Endodermal cell (in vitro differentiated cells): ENCODE measurements at regions not wholly inside any gene's neighbourhood (a gene's known extent, or its start where the extent isn't known, plus 50 kb on each side); places are given as distances from the start of the nearest gene placed in this dataset.
"Not testable (repeated sequence)": the region's sequence is repeated elsewhere in the genome, so short reads cannot be mapped to it uniquely, and the experiment has no call there.

ENCODE experiments used
- DNase-seq: peaks from one replicate; pipeline ENCODE4 v3.0.0-alpha.2; 2017
- H3K27ac ChIP-seq: 2 replicates; pipeline ENCODE4 v1.5.1; 2013; ENCODE audit warnings: mild to moderate bottlenecking, low read depth, low read length, moderate library complexity
- H3K27me3 ChIP-seq: 2 replicates; pipeline ENCODE4 v1.6.1; 2013; ENCODE audit warnings: mild to moderate bottlenecking, low read length, moderate library complexity; ENCODE audit not compliant: insufficient read depth, control insufficient read depth, poor library complexity, severe bottlenecking
- H3K36me3 ChIP-seq: 2 replicates; pipeline ENCODE4 v1.7.0; 2013; ENCODE audit warnings: mild to moderate bottlenecking, low read length, moderate library complexity; ENCODE audit not compliant: control insufficient read depth, insufficient read depth
- H3K4me1 ChIP-seq: one replicate; pipeline ENCODE4 v1.7.0; 2013; ENCODE audit warnings: low read length; ENCODE audit not compliant: control insufficient read depth, insufficient read depth
- H3K4me3 ChIP-seq: 2 replicates; pipeline ENCODE4 v1.5.1; 2013; ENCODE audit warnings: mild to moderate bottlenecking, low read length, moderate library complexity
- H3K9ac ChIP-seq: 2 replicates; pipeline ENCODE4 v1.6.1; 2013; ENCODE audit warnings: mild to moderate bottlenecking, low read length, moderate library complexity; ENCODE audit not compliant: poor library complexity, severe bottlenecking; ENCODE audit errors: extremely low read depth
- H3K9me3 ChIP-seq: 2 replicates; pipeline ENCODE4 v1.6.1; 2013; ENCODE audit warnings: mild to moderate bottlenecking, low read length, moderate library complexity; ENCODE audit not compliant: control insufficient read depth
- H3K27ac Mint-ChIP-seq: 2 replicates; pipeline ENCODE4 v1.8.0; 2020; ENCODE audit warnings: mixed read lengths
- H3K27me3 Mint-ChIP-seq: 2 replicates; pipeline ENCODE4 v1.8.0; 2021; ENCODE audit warnings: mild to moderate bottlenecking, mixed read lengths; ENCODE audit not compliant: insufficient read depth
- H3K36me3 Mint-ChIP-seq: 2 replicates; pipeline ENCODE4 v1.8.0; 2020; ENCODE audit warnings: low read depth, mixed read lengths
- H3K4me1 Mint-ChIP-seq: 2 replicates; pipeline ENCODE4 v1.8.0; 2020; ENCODE audit warnings: mixed read lengths
- H3K4me3 Mint-ChIP-seq: 2 replicates; pipeline ENCODE4 v1.8.0; 2020; ENCODE audit warnings: mild to moderate bottlenecking, moderate library complexity, mixed read lengths
- H3K9me3 Mint-ChIP-seq: 2 replicates; pipeline ENCODE4 v1.8.0; 2020; ENCODE audit warnings: mild to moderate bottlenecking, mixed read lengths
- WGBS, 2 experiments: methylation state at CpG; one replicate each; pipeline versions ENCODE4 v1.1.5 to v1.1.7; 2013; ENCODE audit warnings: missing lambda C conversion rate in 2 of 2, mixed read lengths in 1 of 2; ENCODE audit not compliant: insufficient coverage in 1 of 2, insufficient read length in 1 of 2; 5-methylcytosine and 5-hydroxymethylcytosine counted together
- TF ChIP-seq, protein P1 (sequence below): fragments of 200-600 bp; sonication (generic); conservative IDR thresholded peaks from 2 replicates; pipeline ENCODE4 v1.5.0; 2021; ENCODE audit warnings: antibody characterized with exemption, mild to moderate bottlenecking

DNA sequence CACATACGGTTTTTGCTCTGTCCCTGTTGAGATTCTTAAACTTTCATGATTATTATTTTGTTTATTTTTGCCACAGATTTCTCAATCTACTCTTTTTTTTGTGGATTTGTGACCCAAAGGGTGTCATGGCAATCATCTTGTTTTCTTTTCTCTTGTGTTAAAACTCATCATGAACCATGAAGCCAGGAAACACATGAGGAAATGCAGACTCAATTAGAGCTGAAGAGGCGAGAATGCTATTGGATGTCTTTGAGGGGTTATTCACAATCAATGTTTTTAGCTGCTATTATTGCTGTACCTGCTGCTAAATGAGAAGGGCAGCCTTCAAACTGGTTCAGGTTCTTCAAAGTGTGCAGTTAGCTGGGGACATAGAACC is 99.5 kb upstream of the MMADHC start:
- Histone ChIP-seq H3K27ac (no peak overlapping the region), H3K9me3 (peaks cover 4% of the 10 kb centered on the region), H3K9ac (no peak overlapping the region), H3K27me3 (no peaks in the 10 kb centered on the region), H3K4me3 (no peak overlapping the region), H3K4me1 (no peaks in the 10 kb centered on the region), H3K36me3 (no peaks in the 10 kb centered on the region)
- TF ChIP-seq, protein P1, sequence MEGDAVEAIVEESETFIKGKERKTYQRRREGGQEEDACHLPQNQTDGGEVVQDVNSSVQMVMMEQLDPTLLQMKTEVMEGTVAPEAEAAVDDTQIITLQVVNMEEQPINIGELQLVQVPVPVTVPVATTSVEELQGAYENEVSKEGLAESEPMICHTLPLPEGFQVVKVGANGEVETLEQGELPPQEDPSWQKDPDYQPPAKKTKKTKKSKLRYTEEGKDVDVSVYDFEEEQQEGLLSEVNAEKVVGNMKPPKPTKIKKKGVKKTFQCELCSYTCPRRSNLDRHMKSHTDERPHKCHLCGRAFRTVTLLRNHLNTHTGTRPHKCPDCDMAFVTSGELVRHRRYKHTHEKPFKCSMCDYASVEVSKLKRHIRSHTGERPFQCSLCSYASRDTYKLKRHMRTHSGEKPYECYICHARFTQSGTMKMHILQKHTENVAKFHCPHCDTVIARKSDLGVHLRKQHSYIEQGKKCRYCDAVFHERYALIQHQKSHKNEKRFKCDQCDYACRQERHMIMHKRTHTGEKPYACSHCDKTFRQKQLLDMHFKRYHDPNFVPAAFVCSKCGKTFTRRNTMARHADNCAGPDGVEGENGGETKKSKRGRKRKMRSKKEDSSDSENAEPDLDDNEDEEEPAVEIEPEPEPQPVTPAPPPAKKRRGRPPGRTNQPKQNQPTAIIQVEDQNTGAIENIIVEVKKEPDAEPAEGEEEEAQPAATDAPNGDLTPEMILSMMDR, result no peak
- Mint-ChIP-seq H3K27me3 (no peaks in the 10 kb centered on the region), H3K4me1 (no peaks in the 10 kb centered on the region), H3K27ac (no peak overlapping the region), H3K36me3 (no peaks in the 10 kb centered on the region), H3K4me3 (no peak overlapping the region), H3K9me3 (no peaks in the 10 kb centered on the region)
- 88 to 100% methylated on average over 1 to 2 of the region's 2 CpGs for WGBS, 2 experiments
- DNase-seq, result no peak

GRCh38 chr2:149686136-149687051 is 98.8 kb upstream of the MMADHC start:
- no peak overlapping the region for H3K4me3 Mint-ChIP-seq
- no peak overlapping the region for H3K27ac Mint-ChIP-seq
- Histone ChIP-seq H3K9me3 (peaks cover 4% of the 10 kb centered on the region), H3K27me3 (no peaks in the 10 kb centered on the region), H3K4me1 (no peaks in the 10 kb centered on the region), H3K4me3 (no peak overlapping the region), H3K36me3 (no peaks in the 10 kb centered on the region), H3K27ac (no peak overlapping the region), H3K9ac (no peak overlapping the region)
- no peaks in the 10 kb centered on the region for H3K36me3 Mint-ChIP-seq
- TF ChIP-seq, protein P1, result no peak
- H3K9me3 Mint-ChIP-seq, result no peaks in the 10 kb centered on the region
- no peaks in the 10 kb centered on the region for H3K4me1 Mint-ChIP-seq
- no peak for DNase-seq
- no peaks in the 10 kb centered on the region for H3K27me3 Mint-ChIP-seq
- WGBS, 2 experiments, result 88 to 100% methylated on average over 2 to 6 of the region's 6 CpGs

GRCh38 chr2:149685401-149685800 is 97.8 kb upstream of the MMADHC start:
- not testable (repeated sequence) for DNase-seq, H3K27me3 ChIP-seq, H3K4me1 Mint-ChIP-seq, H3K27ac Mint-ChIP-seq, H3K36me3 Mint-ChIP-seq, H3K9ac ChIP-seq, H3K27ac ChIP-seq, H3K27me3 Mint-ChIP-seq, H3K4me3 Mint-ChIP-seq, H3K9me3 ChIP-seq, H3K9me3 Mint-ChIP-seq, H3K36me3 ChIP-seq, H3K4me1 ChIP-seq, H3K4me3 ChIP-seq
- 83 to 88% methylated on average over 3 to 4 of the region's 4 CpGs for WGBS, 2 experiments
